ENCODE measurements at regions not wholly inside any gene's neighbourhood (a gene's known extent, or its start where the extent isn't known, plus 50 kb on each side); places are given as distances from the start of the nearest gene placed in this dataset.

- TF ChIP-seq YY1 (IDR thresholded peaks at IDR 0.05; ENCODE audit: insufficient read depth, insufficient read length) (no peak), SUZ12 (IDR thresholded peaks at IDR 0.05; ENCODE audit: extremely low read depth, insufficient read depth, insufficient read length) (no peak), ZNF274 (IDR thresholded peaks at IDR 0.05; ENCODE audit: low read depth, low read length) (no peak)
Observed at GRCh38 chr1:232170909-232171308, 459.0 kb downstream of the SIPA1L2 start.
